HFF-Myc (cell line): ENCODE measurements at regions not wholly inside any gene's neighbourhood (a gene's known extent, or its start where the extent isn't known, plus 50 kb on each side); places are given as distances from the start of the nearest gene placed in this dataset.

Source experiments
- DNase-seq: peaks from one replicate; pipeline ENCODE4 v3.0.0-alpha.2; 2011; ENCODE audit warnings: low read depth; ENCODE audit errors: extremely low read depth
- H3K4me3 ChIP-seq: replicated peaks from 2 replicates; pipeline ENCODE4 v1.5.1; 2011; ENCODE audit warnings: low read depth, mild to moderate bottlenecking, control low read depth, low read length
- TF ChIP-seq, protein P1 (sequence below): IDR thresholded peaks from 2 replicates; pipeline ENCODE4 v1.5.1; 2012; ENCODE audit warnings: mild to moderate bottlenecking, low read depth, low read length, control low read depth; ENCODE audit errors: missing control alignments

DNA sequence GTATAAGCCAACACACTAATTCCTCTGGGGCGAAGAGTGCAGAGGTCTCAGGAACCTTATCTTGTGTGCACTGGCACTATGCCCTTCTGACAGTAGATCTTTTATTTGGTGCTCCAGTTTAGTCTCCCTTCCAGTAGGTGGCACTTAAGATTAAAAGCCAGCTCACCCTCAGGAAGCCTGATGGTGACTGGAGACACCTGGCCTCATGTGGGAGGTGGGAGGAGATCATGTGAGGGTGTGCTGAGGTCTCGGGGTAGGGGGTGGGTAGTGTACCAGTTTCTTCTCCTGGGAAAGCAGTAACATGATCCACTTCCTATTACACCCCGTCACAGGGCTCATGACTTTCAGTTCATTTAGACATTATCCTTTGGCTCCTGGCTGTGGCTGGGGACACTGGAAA, 654.9 kb downstream of the ADCYAP1 start:
- TF ChIP-seq, protein P1, sequence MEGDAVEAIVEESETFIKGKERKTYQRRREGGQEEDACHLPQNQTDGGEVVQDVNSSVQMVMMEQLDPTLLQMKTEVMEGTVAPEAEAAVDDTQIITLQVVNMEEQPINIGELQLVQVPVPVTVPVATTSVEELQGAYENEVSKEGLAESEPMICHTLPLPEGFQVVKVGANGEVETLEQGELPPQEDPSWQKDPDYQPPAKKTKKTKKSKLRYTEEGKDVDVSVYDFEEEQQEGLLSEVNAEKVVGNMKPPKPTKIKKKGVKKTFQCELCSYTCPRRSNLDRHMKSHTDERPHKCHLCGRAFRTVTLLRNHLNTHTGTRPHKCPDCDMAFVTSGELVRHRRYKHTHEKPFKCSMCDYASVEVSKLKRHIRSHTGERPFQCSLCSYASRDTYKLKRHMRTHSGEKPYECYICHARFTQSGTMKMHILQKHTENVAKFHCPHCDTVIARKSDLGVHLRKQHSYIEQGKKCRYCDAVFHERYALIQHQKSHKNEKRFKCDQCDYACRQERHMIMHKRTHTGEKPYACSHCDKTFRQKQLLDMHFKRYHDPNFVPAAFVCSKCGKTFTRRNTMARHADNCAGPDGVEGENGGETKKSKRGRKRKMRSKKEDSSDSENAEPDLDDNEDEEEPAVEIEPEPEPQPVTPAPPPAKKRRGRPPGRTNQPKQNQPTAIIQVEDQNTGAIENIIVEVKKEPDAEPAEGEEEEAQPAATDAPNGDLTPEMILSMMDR: no peak
- no peak overlapping the region for H3K4me3 ChIP-seq
- DNase-seq: no peak

DNA sequence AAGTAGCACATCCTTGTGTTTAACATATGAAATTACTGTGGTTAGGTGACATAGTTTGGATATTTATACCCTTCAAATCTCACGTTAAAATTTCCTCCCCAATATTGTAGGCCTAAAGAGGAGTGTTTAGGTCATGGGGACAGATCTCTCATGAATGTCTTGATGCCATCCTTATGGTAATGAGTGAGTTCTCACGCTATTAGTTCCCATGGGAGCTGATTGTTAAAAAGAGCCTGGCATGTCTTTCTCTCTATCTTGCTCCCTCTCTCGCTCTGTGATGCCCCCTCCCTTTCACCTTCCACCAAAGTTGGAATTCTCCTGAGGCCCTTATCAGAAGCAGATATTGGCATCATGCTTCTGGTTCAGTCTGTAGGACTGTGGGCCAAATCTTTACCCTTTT, 660.1 kb downstream of the ADCYAP1 start:
- no peak for DNase-seq
- no peak overlapping the region for H3K4me3 ChIP-seq
- TF ChIP-seq, protein P1: no peak

DNA sequence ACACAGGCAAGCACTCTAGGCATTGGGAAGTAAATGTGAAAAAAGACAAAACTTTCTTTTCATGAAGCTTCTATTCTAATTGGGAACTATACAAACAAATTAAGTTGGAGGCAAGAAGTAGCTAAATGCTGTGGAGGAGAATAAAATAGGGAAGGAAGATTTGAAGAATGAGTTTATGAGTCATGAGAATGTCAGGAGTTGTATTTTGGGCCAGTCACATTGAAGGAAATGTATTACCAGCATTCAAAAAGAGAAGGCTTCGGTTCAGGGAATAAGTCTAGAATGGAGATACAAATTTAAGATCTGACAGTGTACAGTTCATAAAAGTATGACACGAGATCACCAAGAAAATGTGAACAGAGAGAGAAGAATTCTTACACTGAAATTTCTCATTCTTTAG, 666.5 kb downstream of the ADCYAP1 start:
- H3K4me3 ChIP-seq: no peak overlapping the region
- DNase-seq: no peak
- TF ChIP-seq, protein P1: no peak

DNA sequence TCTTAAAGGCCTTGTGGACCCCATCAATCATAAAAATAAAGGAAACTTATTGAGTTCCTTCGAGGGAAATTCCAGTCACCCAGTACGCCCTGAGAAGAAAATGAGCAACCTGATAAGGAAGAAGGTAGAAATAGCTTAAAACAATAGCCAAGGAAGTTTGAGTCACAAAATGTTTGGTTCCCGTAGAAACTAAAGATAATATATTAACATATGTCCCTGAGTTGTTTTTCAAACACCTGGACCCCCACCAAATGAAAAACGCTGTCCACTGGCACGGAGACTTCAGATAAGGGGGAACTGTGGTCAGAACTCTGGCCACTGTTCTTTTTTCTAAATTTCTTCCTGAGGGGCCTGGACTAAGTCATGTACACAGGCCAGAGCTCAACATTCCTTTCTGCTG, 669.1 kb downstream of the ADCYAP1 start:
- no peak for DNase-seq
- TF ChIP-seq, protein P1: no peak
- H3K4me3 ChIP-seq: no peak overlapping the region

DNA sequence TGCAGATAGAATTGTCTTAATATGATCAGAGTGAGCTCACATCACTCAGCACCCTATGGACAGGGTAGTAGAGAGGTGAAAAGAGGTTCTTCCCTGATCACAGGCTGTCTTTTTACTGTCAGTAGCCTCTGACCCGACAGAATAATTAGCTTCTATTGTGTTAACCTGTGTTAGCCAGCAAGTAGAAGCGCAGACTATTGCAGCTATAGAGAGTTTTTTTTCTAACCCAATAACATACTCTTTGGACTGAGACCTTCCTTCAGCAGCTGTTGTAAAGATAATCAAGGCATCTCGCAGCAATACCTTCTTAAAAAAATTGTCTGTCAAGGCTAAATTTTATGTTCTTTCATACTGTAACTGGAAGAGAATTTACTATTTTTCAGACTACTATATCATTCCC, 670.4 kb downstream of the ADCYAP1 start:
- TF ChIP-seq, protein P1: no peak
- H3K4me3 ChIP-seq: no peak overlapping the region
- DNase-seq: no peak

DNA sequence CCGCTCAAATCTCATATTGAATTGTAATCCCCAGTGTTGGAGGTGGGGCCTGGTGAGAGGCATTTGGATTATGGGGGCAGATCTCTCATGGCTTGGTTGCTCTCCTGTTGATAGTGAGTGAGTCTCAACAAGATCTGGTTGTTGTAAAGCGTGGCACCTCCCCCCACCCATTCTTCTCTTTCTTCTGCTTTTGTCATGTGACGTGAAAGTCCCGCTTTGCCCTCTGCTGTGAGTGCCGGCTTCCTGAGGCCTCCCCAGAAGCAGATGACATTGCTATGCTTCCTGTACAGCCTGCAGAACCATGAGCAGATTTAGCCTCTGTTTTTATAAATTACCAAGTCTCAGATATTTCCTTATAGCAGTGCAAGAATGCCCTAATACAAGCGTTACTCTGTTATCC, 673.8 kb downstream of the ADCYAP1 start:
- TF ChIP-seq, protein P1: no peak
- no peak overlapping the region for H3K4me3 ChIP-seq
- no peak for DNase-seq

DNA sequence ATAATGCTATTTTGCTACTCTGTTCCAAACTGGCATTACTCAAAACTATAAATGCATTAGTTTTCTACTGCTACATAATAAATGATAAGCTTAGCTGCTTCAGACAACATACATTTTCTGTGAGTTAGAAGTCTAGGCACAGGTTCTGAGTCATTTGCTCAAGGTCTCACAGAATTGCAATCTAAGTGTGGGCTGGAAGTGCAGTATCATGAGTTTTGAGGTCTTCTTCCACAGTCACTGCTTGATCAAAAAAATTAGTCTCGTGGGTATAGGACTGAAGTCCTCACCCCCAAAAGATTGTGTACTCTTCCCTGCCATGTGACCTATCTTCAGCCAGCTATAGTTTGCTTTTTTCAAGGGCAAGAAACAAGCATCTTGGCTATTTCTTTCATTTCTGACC, 676.9 kb downstream of the ADCYAP1 start:
- no peak overlapping the region for H3K4me3 ChIP-seq
- no peak for DNase-seq
- TF ChIP-seq, protein P1: no peak
